Activated T-cell treated with anti-CD3 and anti-CD28 coated beads, Interleukin-2, amount 50 U/mL, for 48 hours (primary cell): ENCODE measurements at regions not wholly inside any gene's neighbourhood (a gene's known extent, or its start where the extent isn't known, plus 50 kb on each side); places are given as distances from the start of the nearest gene placed in this dataset.
"Not testable (repeated sequence)": the region's sequence is repeated elsewhere in the genome, so short reads cannot be mapped to it uniquely, and the experiment has no call there.

Experiments
- DNase-seq, 2 experiments: peaks; one replicate each; pipeline ENCODE4 v3.0.0-alpha.2; 2020

DNA sequence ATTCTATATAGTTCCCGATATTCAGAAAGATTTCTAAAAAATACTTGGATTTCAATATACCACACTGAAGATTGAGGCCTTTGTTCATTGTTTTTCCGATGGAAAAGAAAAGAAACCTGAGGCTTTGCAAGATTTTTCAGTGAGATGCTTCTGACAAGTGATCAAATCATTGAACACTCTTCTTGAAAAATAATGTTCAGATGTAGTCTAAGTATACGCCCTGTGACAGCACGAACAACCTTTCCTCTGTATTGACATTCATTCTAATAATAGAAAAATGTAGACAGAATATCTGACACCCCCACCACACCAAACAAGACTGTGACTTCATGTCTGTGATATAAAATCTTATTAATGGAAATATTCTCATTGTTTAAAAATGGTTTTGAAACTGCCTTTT is 650.7 kb upstream of the KLHL1 start:
- DNase-seq: no peak

DNA sequence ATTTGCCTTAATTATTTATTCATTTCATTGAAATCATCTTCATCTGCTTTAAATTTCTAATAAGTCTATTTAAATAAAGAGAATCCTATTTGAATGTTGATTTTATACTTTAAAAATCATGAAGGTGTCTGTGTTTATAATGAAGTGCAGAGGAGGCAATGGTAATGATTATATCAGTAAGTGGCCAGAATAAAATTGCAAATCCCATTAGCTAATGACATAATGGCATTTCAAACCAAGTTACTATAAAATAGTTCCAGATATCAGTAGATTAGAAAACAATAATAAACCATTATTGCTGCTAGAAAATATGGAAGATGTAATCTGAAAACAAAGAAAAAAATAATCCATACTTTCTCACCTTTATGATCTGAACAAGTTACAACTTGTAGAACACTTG is 647.8 kb upstream of the KLHL1 start:
- DNase-seq: no peak

DNA sequence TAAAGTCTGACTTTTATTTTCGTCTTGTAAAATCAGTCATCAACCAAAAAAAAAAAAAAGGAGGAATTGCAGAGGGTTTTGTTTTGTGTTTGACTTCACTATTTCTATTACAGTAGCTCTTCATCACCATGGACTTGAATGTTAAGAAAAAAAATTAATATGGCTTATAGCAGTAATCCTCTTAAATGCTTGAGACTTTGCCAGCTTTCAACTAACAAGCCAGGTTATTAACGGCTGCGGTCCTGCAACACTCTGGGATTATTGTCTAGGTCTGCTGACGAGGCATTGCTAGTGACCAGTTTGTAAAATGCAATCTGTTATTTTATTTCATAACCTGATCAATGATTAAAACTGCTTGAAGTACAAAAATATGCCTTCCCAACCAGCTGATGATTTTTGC is 647.2 kb upstream of the KLHL1 start:
- no peak for DNase-seq

DNA sequence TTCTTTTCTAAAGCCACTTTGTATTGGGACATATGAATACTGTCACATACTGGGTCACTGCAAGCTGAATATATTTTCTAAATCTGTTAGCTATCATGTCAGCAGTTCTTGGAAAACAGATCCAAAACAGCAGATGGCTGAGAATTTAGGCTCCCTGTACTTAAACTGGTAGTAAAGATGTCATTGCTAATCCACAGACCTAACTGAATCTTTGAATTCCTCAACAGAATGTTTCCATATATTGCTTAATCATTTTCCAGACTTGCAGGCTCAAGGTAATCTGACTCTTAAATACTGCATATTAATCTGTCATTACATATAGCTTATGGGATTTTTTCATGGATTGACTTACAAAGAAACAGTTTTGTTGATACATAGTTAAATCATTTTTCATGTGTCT is 639.0 kb upstream of the KLHL1 start:
- no peak for DNase-seq

DNA sequence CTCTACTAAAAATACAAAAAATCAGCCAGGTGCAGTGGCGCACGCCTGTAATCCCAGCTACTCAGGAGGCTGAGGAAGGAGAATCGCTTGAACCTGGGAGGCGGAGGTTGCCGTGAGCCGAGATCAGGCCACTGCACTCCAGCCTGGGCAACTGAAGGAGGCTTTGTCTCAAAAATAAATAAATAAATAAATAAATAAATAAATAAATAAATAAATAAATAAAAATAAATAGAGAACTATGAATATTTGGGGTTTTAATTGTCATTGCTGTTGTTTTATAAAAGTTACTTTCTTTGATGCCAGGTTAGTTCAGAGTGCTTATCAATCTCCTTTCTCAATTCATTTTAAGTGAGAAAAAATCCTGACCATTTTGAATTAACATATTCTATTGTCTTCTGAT is 638.2 kb upstream of the KLHL1 start:
- DNase-seq: not testable (repeated sequence)

DNA sequence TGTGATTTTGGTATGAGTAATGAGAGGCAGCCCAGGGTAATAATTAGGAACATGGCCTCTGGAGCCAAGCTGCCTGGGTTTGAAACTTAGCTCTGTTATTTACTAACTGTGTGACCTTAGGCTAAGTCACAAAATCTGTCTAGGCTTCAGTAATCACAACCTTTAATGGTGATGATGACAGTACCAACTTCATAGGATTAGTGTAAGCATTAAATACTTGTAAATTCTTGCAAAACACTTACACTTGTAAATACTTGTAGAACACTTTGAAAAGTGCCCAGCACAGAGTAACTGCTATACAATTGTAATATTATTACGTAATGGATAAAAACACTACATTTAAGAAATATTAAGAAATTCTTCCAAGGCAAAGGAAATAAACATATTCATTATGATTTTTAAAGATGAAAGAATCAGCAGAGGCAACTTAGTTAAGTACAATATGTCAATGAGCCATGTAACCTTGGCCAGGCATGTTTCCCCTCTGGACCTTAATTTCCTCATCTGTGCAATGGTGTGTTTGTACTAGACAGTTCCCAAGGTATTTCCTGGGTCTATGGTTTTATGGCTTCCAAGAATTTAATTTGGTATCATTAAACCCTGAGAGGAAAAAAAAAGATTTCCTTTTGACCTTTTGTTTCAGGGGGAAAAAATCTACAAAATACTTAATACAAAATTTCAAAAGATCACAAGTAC is 628.5 kb upstream of the KLHL1 start:
- no peak for DNase-seq

DNA sequence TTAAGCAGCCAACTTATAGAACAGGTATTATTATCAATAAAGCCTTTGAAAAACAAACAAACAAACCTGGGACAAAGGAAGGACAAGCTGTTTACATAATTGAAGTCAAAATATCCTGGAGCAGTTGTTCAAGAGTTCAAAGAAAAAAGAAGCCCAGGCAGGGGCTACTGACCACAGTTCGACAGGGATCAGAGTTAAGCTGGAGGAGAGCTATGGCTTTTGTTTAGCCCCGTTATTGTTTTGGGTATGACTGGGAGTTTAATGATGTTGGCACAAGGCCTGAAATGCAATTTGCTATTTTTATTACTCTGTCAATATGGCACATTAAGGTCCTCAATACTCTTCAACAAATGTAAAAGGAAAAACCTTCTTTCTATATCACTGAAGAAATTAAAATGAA is 624.4 kb upstream of the KLHL1 start:
- DNase-seq: no peak

DNA sequence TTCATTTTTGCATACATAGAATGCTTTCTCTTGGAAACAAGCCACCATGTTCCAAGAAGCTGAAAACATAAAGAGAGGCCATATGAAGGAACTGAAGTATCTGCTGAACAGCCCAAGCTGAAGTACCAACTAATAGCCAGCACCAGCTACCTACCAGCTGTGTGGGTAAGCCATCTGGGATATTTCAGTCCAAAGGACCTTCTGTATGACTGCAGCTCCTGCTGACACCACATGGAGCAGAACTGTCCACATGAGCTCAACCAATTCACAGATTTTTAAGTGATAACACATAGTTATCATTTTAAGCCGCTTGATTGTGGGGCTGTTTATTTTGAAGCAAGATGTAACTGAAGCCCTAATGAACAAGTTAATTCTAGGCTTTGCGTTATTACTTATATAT is 621.1 kb upstream of the KLHL1 start:
- DNase-seq: no peak

DNA sequence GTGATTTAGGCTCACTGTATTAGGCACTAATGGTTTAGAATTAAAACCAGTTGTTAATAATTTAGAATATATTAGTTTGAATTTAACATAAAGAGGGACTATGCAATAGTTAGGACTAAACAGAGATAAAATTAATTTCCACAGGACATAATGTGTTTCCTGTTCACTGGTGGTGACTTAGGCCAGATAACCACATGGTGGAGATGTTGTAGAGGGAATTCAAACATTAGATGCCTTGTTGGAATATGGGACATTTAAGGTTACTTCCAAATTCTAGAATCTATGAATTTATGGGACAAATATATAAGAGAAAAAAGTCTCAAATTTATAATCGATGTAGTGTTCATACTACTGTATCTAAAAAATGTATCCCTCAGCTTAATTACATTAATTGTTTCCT is 615.5 kb upstream of the KLHL1 start:
- DNase-seq: no peak

DNA sequence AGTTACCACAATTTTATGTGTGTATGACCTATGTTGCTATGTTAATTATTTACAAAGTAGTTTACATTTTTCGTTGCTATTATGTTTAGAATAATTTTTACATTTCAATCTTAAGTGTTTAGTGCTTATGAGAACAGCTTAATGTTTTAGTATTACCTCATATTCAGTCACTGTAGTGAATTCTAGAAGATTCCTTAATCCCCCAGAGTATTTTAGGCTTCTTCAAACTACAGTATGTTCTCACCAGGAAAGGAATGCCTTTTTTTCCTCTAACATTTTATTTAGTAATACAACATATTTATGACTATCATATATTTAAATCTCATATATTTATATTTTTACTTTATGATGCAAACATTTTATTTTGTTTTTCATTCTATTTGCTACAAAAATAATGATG is 612.1 kb upstream of the KLHL1 start:
- DNase-seq: no peak

DNA sequence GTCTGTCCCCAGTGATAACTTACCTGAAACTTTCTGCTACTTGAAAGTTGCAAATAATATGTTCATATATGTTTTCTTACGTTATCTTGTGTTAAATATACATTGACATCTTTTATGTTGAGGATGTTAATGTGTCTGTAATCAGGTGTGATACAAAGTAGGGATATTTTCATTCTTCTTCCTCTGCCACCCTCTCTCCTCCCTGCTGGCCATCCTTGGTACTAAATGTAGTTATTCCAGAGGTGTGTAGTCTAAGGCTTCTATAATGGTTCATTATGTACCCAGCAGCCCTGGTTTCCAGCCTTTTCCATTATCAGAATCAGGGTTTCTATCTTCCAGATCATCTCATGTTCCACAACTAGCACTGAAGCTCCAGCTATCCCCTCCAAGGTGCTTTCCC is 606.7 kb upstream of the KLHL1 start:
- no peak for DNase-seq

DNA sequence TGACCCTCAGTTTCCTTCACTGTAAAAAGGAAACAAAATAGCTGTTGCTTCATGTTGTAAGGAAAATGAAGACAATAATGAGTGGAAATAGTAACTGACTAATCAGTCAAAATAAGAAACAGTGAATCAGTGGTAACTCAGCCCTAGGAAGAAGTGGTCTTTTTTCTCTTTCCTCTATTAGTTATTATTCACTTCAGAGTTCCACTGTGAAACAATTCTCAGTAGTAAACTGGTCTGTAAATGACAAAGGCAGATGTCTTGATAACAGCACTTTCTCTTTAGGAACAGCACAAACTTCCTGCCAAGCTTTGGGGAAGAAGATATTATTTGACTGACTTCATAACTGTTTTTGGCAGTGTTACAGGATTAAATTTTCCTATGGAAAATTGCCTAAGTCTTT is 600.5 kb upstream of the KLHL1 start:
- DNase-seq: no peak

DNA sequence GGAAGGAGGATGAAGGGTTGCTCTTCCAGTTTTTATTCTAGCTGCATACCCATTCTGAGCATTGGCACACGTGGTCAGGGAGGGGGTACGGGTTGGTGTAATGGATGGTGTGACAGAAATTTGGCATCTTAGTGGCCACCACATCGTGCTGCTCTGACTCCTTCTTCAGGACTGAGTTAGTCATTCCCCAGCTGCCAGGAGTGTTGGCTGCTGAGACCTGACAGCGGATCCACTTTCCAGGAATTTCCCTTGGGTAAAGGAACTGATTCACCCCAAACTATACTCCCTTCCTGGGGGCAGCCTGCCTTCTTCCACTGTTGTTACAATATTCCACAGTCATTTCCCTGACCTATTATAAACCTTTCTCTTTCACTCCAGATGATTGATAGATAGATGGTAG is 595.5 kb upstream of the KLHL1 start:
- no peak for DNase-seq

DNA sequence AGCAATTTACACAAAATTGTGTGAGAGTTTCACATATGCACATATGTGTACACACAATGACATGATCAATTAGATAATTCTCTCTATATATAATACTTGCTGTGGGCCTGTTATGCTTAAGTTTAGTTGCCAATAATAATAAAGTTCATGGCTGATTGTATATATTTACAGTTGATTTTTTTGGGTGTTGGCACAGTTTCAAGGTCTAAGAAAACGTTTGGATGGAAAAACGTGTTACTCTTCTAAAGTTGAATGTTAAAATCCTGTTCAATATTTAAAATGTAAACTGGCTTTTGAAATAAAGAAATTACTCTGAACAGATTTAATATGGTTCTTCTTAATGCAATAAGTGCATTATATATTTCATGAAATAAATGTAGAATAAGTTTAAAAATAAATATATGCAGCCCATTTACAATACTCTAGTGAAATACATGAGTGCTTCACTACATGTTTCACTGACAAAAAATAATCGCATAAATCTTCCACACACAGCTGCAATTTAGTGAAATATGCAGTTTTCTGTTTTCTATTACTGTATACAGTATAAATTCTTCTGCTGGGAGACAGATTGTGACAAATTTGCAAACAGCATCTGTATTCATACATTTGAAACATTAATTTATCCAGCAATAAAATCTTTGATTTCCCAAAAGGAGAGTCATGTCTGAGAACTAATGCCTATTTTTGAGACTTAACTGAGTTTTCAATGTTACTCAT is 586.9 kb upstream of the KLHL1 start:
- no peak for DNase-seq

DNA sequence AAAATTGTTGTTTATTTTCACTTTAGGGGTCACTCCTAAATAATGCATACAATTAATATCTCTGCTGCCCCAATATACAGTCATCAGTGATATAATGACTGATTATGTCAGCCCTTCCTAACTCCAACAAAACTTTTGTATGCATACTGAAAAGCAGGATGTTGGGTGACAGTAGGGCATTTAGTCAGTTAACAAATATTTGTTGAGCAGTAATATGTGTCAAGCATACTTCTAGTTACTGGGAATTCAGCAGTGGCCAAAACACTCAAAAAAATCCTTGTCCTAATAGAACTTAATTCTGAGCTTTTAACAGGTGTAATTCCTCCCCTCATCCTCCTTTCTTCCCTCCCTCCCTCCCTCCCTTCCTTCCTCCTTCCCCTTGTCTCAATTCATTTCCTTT is 560.7 kb upstream of the KLHL1 start:
- no peak for DNase-seq

DNA sequence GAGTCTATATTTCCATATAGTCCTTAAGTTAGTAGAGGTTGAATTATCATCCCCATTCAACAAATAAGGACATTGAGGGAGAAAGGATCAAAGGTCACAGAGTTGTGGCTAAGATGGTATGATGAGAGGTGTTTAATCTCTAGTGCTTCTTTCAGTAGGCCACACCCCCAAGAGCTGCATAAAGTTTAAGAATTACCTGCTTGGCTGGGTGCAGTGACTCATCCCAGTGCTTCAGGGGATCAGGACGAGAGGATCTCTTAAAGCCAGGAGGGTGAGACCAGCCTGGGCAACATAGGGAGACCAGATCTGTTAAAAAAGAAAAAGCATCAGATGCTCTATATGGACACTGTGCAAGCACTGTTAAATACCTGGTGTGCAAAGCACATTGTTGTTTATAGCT is 560.0 kb upstream of the KLHL1 start:
- DNase-seq: no peak

DNA sequence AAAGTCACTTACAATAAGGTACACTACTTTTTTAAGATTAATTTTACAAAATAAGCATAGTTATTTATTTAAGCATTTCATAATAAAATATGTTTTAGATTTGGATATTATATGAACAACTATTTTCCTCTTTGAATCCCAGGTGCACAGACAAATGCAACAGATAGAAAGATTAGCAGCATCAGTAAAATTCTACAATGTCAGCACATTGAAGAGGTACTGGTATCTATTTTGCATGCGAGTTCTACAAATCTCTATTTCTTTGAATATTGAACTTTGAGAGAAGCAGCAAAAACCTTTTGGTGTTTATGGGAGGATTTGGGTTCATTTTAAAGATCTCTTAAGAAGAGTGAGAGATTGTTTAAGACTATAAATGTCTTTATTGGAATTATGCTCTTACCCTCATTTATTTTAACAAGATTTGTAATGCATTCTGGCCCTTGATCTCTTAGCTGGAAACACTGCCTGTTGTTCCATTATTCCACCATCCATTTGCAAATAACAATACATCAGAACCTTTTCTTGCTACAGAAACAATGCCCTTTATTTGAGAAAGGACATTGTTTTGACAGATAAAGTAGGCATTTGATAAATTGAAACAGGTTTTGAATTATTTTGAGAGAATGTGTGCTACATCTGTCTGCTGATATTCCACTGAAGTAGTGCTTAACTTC is 558.8 kb upstream of the KLHL1 start:
- no peak for DNase-seq

DNA sequence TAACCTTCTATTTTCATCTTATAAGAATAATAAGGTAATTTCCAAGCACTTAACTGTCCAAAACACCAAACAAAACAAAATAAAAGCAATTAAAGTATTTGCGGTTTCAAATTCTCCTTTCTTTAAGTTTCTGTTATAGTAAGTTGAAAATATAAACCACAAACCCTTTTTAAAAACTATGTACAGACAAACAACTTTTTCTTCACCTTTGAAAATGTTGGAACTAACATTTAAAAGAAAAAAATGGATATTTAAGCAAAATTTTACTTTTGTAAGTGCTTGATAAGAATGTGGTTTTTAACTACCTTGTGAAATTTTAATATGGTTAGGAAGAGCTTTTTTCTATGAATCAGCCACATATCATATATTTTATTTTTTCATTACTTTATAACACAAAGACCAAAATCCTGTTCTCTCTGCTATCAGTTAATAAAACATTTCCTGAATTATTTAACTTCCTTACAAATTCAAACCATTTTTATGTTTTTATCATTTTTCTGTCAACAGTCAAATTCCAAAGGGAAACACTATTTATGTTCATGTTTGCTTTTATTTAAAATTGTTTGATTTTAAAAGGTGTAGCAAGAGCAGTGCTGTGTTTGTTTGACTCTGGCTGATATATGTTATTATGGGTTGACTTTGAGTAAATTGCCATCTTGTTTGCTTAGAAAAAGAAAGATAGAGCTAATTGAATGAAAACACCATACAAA is 554.1 kb upstream of the KLHL1 start:
- DNase-seq: no peak

DNA sequence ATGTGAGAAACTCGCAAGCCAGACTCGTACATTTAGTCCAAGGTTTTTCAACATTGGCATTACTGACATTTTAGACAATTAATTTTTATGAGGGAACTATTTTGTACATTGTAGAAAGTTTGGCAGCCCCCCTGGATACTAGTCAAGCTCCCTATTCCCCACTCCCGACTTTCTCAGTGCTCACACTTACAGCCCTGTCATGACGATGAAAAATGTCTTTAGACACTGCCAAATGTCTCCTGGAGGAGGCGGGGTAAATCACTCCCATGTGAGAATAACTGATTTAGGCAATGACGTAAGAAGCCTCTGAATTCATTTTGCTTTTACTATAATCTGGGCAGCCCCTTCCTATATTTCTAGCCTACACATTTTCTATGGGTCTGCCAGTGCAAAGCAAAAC is 535.8 kb upstream of the KLHL1 start:
- DNase-seq: no peak

DNA sequence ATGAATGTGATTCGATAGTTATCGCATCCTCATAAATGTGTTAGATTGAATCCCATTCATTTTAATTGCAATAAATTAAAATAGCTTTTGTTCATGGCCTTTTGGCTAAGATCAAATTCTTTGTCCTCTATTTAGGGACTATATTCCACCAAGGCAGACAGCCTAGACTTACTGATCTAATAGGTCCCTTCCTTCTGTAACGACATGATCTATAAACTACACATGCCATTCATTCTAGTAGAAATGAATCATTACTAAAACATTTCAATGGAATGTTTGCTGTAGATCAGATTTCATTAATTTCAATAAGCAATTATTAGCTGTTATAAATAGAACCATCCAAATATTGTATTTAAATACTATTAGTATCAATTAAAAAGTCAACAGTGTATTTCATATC is 526.6 kb upstream of the KLHL1 start:
- no peak for DNase-seq

DNA sequence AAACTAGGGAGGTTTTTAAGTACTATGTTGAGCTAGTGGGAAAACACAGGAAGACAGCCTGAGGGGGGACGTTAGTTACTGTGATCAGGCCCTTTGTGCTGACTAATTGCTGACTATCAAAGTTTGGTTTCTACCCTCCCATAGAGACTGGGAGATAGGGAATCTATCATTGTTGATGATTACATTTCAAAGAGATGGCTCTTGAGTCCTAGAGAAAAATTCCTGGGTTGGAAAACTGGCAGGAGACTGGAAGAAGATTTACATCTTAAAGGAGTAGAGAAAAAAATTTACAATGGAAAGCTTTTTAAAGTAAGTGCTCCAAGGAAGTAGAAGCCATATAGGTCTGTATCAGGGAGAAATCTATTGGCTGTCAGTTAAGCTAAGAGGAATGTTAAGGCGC is 522.0 kb upstream of the KLHL1 start:
- no peak for DNase-seq

DNA sequence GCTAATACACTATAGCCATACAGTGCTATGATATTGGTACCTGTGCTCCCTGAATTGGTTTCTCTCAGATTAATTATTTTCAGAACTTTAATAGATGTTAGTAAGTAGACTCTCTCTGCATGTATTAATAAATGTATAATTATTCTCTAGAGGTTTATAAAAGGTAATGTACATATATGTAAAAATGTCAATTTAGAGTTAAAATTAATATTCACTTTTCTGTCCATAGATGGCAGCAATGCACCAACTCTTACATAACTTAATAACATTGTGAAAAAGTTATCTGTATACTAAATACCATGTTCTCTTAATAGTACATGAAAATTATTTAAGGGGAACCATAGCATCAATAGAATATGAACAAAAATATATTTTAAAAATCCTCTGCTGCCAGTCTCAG is 515.0 kb upstream of the KLHL1 start:
- DNase-seq: no peak

DNA sequence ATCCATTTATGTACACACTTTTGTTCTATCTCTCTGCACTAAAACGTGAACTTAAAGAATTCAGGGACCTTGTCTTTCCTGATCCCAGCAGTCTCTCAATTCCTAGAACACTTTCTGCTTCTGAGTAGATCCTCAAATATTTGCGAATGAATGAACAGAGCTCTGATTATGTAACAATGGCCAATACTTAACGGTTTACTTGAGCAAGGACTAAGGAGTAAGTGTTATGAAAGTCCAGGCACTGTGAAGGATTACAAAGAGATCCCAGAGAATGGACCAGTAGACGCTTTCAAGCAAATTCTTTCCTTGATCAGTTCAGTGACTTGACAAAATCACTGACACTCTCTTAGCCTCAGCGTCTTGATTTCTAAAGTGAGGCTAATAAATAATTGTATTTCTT is 514.5 kb upstream of the KLHL1 start:
- DNase-seq: no peak

DNA sequence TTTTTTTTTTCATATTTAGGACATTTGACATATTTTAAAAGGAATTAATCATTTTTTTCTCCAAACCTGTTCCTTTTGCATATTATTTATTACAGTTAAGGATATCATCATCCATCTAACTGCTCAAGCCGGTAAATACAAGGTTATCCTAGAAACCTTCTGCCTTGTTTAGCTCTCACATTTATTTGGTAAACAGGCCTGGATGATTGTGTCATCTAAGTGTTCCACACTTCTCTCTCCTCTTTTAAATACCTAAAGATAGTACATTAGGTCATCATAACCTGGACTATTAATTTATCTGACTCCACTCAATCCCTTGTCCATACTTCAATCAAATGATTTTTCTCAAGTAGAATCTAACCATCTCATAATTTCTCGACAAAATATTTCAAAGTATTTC is 511.7 kb upstream of the KLHL1 start:
- DNase-seq: no peak
